ACC112 (cell line): ENCODE measurements at regions not wholly inside any gene's neighbourhood (a gene's known extent, or its start where the extent isn't known, plus 50 kb on each side); places are given as distances from the start of the nearest gene placed in this dataset.

Source experiments
- H2AFZ ChIP-seq: fragments of 200-600 bp; sonication (generic); one replicate; pipeline ENCODE4 v1.6.0; 2017; ENCODE audit warnings: antibody characterized with exemption, low read length; ENCODE audit not compliant: unreplicated experiment
- H3K27ac ChIP-seq: fragments of 200-600 bp; sonication (generic); 2 replicates; pipeline ENCODE4 v1.5.1; 2014; ENCODE audit warnings: low read depth, mild to moderate bottlenecking, antibody characterized with exemption, low read length, moderate library complexity
- H3K27me3 ChIP-seq: fragments of 200-600 bp; sonication (generic); 2 replicates; pipeline ENCODE4 v1.6.1; 2014; ENCODE audit warnings: mild to moderate bottlenecking, antibody characterized with exemption, low read length, moderate library complexity, mixed read lengths; ENCODE audit not compliant: insufficient read depth
- H3K36me3 ChIP-seq: fragments of 200-600 bp; sonication (generic); 2 replicates; pipeline ENCODE4 v1.6.1; 2016; ENCODE audit warnings: mild to moderate bottlenecking, antibody characterized with exemption, low read length, moderate library complexity, mixed read lengths; ENCODE audit not compliant: insufficient read depth
- H3K4me1 ChIP-seq: fragments of 200-600 bp; sonication (generic); one replicate; pipeline ENCODE4 v1.6.1; 2016; ENCODE audit warnings: low read length, mixed read lengths; ENCODE audit not compliant: insufficient read depth, unreplicated experiment, control insufficient read depth
- H3K4me3 ChIP-seq: fragments of 200-600 bp; sonication (generic); 2 replicates; pipeline ENCODE4 v1.5.1; 2014; ENCODE audit warnings: mild to moderate bottlenecking, low read depth, low read length
- H3K79me2 ChIP-seq: fragments of 200-600 bp; sonication (generic); one replicate; pipeline ENCODE4 v1.6.0; 2016; ENCODE audit warnings: low read length; ENCODE audit not compliant: control insufficient read depth, unreplicated experiment, insufficient read depth

GRCh38 chr2:144281476-144281875 is 238.4 kb downstream of the ZEB2 start:
- Histone ChIP-seq H3K36me3 (no peaks in the 10 kb centered on the region), H3K4me3 (no peak overlapping the region), H3K4me1 (no peaks in the 10 kb centered on the region), H3K27ac (no peak overlapping the region), H3K79me2 (peaks cover 3% of the 10 kb centered on the region), H3K27me3 (no peaks in the 10 kb centered on the region), H2AFZ (no peak overlapping the region)

- no peak overlapping the region for H3K27ac ChIP-seq
- H3K36me3 ChIP-seq = no peaks in the 10 kb centered on the region
- H3K4me1 ChIP-seq = no peaks in the 10 kb centered on the region
- H3K4me3 ChIP-seq = no peak overlapping the region
- peaks cover 3% of the 10 kb centered on the region for H3K79me2 ChIP-seq
- H3K27me3 ChIP-seq = no peaks in the 10 kb centered on the region
- no peak overlapping the region for H2AFZ ChIP-seq
Observed at GRCh38 chr2:144280009-144280408, 239.9 kb downstream of the ZEB2 start.

- H3K79me2 ChIP-seq = peaks cover 3% of the 10 kb centered on the region
- H3K4me3 ChIP-seq = no peak overlapping the region
- H3K27me3 ChIP-seq = no peaks in the 10 kb centered on the region
- H3K36me3 ChIP-seq = no peaks in the 10 kb centered on the region
- H3K4me1 ChIP-seq = no peaks in the 10 kb centered on the region
- H3K27ac ChIP-seq = no peak overlapping the region
- no peak overlapping the region for H2AFZ ChIP-seq
Observed at GRCh38 chr2:144279165-144279564, 240.8 kb downstream of the ZEB2 start.

- Histone ChIP-seq H3K27ac (no peak overlapping the region), H3K79me2 (peaks cover 2% of the 10 kb centered on the region), H2AFZ (no peak overlapping the region), H3K4me1 (no peaks in the 10 kb centered on the region), H3K36me3 (no peaks in the 10 kb centered on the region), H3K4me3 (no peak overlapping the region), H3K27me3 (no peaks in the 10 kb centered on the region)
Observed at GRCh38 chr2:144277622-144278354, 242.1 kb downstream of the ZEB2 start.

GRCh38 chr2:144275340-144275739 is 244.6 kb downstream of the ZEB2 start:
- no peaks in the 10 kb centered on the region for H3K4me1 ChIP-seq
- no peak overlapping the region for H2AFZ ChIP-seq
- H3K27ac ChIP-seq = no peak overlapping the region
- H3K36me3 ChIP-seq = no peaks in the 10 kb centered on the region
- no peaks in the 10 kb centered on the region for H3K27me3 ChIP-seq
- H3K4me3 ChIP-seq = no peak overlapping the region
- H3K79me2 ChIP-seq = no peaks in the 10 kb centered on the region

GRCh38 chr2:144274131-144274530 is 245.8 kb downstream of the ZEB2 start:
- H3K27me3 ChIP-seq = no peaks in the 10 kb centered on the region
- no peak overlapping the region for H3K4me3 ChIP-seq
- no peak overlapping the region for H2AFZ ChIP-seq
- no peaks in the 10 kb centered on the region for H3K79me2 ChIP-seq
- H3K27ac ChIP-seq = no peak overlapping the region
- H3K36me3 ChIP-seq = no peaks in the 10 kb centered on the region
- H3K4me1 ChIP-seq = no peaks in the 10 kb centered on the region

- no peaks in the 10 kb centered on the region for H3K27me3 ChIP-seq
- no peaks in the 10 kb centered on the region for H3K36me3 ChIP-seq
- H3K4me3 ChIP-seq = no peak overlapping the region
- H3K4me1 ChIP-seq = no peaks in the 10 kb centered on the region
- H3K79me2 ChIP-seq = no peaks in the 10 kb centered on the region
- no peak overlapping the region for H2AFZ ChIP-seq
- no peak overlapping the region for H3K27ac ChIP-seq
Observed at GRCh38 chr2:144270951-144271350, 249.0 kb downstream of the ZEB2 start.

- no peak overlapping the region for H2AFZ ChIP-seq
- H3K27me3 ChIP-seq = no peaks in the 10 kb centered on the region
- no peaks in the 10 kb centered on the region for H3K4me1 ChIP-seq
- H3K36me3 ChIP-seq = no peaks in the 10 kb centered on the region
- H3K4me3 ChIP-seq = no peak overlapping the region
- H3K79me2 ChIP-seq = no peaks in the 10 kb centered on the region
- no peak overlapping the region for H3K27ac ChIP-seq
Observed at GRCh38 chr2:144268036-144268678, 251.8 kb downstream of the ZEB2 start.

- H2AFZ ChIP-seq = no peak overlapping the region
- no peaks in the 10 kb centered on the region for H3K79me2 ChIP-seq
- H3K27ac ChIP-seq = no peak overlapping the region
- no peaks in the 10 kb centered on the region for H3K36me3 ChIP-seq
- no peak overlapping the region for H3K4me3 ChIP-seq
- H3K27me3 ChIP-seq = no peaks in the 10 kb centered on the region
- no peaks in the 10 kb centered on the region for H3K4me1 ChIP-seq
Observed at GRCh38 chr2:144267239-144267638, 252.7 kb downstream of the ZEB2 start.

GRCh38 chr2:144265654-144266053 is 254.3 kb downstream of the ZEB2 start:
- Histone ChIP-seq H3K4me1 (no peaks in the 10 kb centered on the region), H3K27ac (no peak overlapping the region), H3K79me2 (no peaks in the 10 kb centered on the region), H3K4me3 (no peak overlapping the region), H3K27me3 (no peaks in the 10 kb centered on the region), H3K36me3 (no peaks in the 10 kb centered on the region), H2AFZ (no peak overlapping the region)

- H2AFZ ChIP-seq = no peak overlapping the region
- H3K27ac ChIP-seq = no peak overlapping the region
- H3K27me3 ChIP-seq = no peaks in the 10 kb centered on the region
- peaks cover 5% of the 10 kb centered on the region for H3K4me1 ChIP-seq
- no peaks in the 10 kb centered on the region for H3K79me2 ChIP-seq
- 0 out of 2 replicates have a peak, but pooled peaks cover 3% of the 10 kb centered on the region for H3K36me3 ChIP-seq
- H3K4me3 ChIP-seq = no peak overlapping the region
Observed at GRCh38 chr2:144261966-144262365, 258.0 kb downstream of the ZEB2 start.
